ENCODE measurements at regions not wholly inside any gene's neighbourhood (a gene's known extent, or its start where the extent isn't known, plus 50 kb on each side); places are given as distances from the start of the nearest gene placed in this dataset.
"Not testable (repeated sequence)": the region's sequence is repeated elsewhere in the genome, so short reads cannot be mapped to it uniquely, and the experiment has no call there.

GRCh38 chr1:191520345-191520744 is 637.9 kb upstream of the RGS18 start:
- Mint-ChIP-seq H3K4me3 (no peak overlapping the region), H3K27ac (no peak overlapping the region), H3K36me3 (no peaks in the 10 kb centered on the region), H3K9me3 (peaks cover 6% of the 10 kb centered on the region), H3K27me3 (no peaks in the 10 kb centered on the region), H3K4me1 (no peaks in the 10 kb centered on the region)
- no peak for ATAC-seq

GRCh38 chr1:191525944-191526343 is 632.3 kb upstream of the RGS18 start:
- not testable (repeated sequence) for H3K27me3 Mint-ChIP-seq, H3K9me3 Mint-ChIP-seq, H3K4me1 Mint-ChIP-seq, ATAC-seq, H3K36me3 Mint-ChIP-seq, H3K4me3 Mint-ChIP-seq, H3K27ac Mint-ChIP-seq

GRCh38 chr1:191528275-191528674 is 630.0 kb upstream of the RGS18 start:
- Mint-ChIP-seq H3K4me1 (no peaks in the 10 kb centered on the region), H3K4me3 (no peak overlapping the region), H3K9me3 (peaks cover 11% of the 10 kb centered on the region), H3K36me3 (no peaks in the 10 kb centered on the region), H3K27me3 (no peaks in the 10 kb centered on the region), H3K27ac (no peak overlapping the region)
- no peak for ATAC-seq

- no peak for ATAC-seq
- H3K4me3 Mint-ChIP-seq, result no peak overlapping the region
- no peaks in the 10 kb centered on the region for H3K27me3 Mint-ChIP-seq
- H3K27ac Mint-ChIP-seq, result no peak overlapping the region
- H3K36me3 Mint-ChIP-seq, result no peaks in the 10 kb centered on the region
- peaks cover 8% of the 10 kb centered on the region for H3K9me3 Mint-ChIP-seq
- no peaks in the 10 kb centered on the region for H3K4me1 Mint-ChIP-seq
Measured at GRCh38 chr1:191530928-191531327, 627.3 kb upstream of the RGS18 start.

- Mint-ChIP-seq H3K27me3 (no peaks in the 10 kb centered on the region), H3K9me3 (peaks cover 10% of the 10 kb centered on the region), H3K36me3 (no peaks in the 10 kb centered on the region)
Measured at GRCh38 chr1:191533254-191533653, 625.0 kb upstream of the RGS18 start.

GRCh38 chr1:191536791-191537429 is 621.4 kb upstream of the RGS18 start:
- Mint-ChIP-seq H3K9me3 (peaks cover 7% of the 10 kb centered on the region), H3K4me1 (no peaks in the 10 kb centered on the region), H3K4me3 (no peak overlapping the region), H3K27me3 (no peaks in the 10 kb centered on the region), H3K27ac (no peak overlapping the region), H3K36me3 (no peaks in the 10 kb centered on the region)
- ATAC-seq, result no peak

More at GRCh38 chr1:191533254-191533653, 625.0 kb upstream of the RGS18 start:
- no peak overlapping the region for H3K4me3 Mint-ChIP-seq
- no peak overlapping the region for H3K27ac Mint-ChIP-seq
- ATAC-seq, result no peak
- H3K4me1 Mint-ChIP-seq, result no peaks in the 10 kb centered on the region

GRCh38 chr1:191541758-191542157 is 616.5 kb upstream of the RGS18 start:
- no peaks in the 10 kb centered on the region for H3K27me3 Mint-ChIP-seq

GRCh38 chr1:191542444-191542843 is 615.8 kb upstream of the RGS18 start:
- Mint-ChIP-seq H3K4me1 (no peaks in the 10 kb centered on the region), H3K4me3 (no peak overlapping the region), H3K36me3 (no peaks in the 10 kb centered on the region), H3K9me3 (peaks cover 4% of the 10 kb centered on the region), H3K27ac (no peak overlapping the region), H3K27me3 (no peaks in the 10 kb centered on the region)
- no peak for ATAC-seq

More at GRCh38 chr1:191541758-191542157, 616.5 kb upstream of the RGS18 start:
- peaks cover 8% of the 10 kb centered on the region for H3K9me3 Mint-ChIP-seq
- no peaks in the 10 kb centered on the region for H3K36me3 Mint-ChIP-seq
- no peak for ATAC-seq
- no peaks in the 10 kb centered on the region for H3K4me1 Mint-ChIP-seq
- no peak overlapping the region for H3K27ac Mint-ChIP-seq
- H3K4me3 Mint-ChIP-seq, result no peak overlapping the region

GRCh38 chr1:191546803-191547202 is 611.5 kb upstream of the RGS18 start:
- H3K27ac Mint-ChIP-seq, result no peak overlapping the region

GRCh38 chr1:191551019-191551418 is 607.2 kb upstream of the RGS18 start:
- no peak for ATAC-seq
- peaks cover 5% of the 10 kb centered on the region for H3K9me3 Mint-ChIP-seq
- no peak overlapping the region for H3K4me3 Mint-ChIP-seq
- no peaks in the 10 kb centered on the region for H3K36me3 Mint-ChIP-seq
- H3K27me3 Mint-ChIP-seq, result no peaks in the 10 kb centered on the region
- H3K4me1 Mint-ChIP-seq, result no peaks in the 10 kb centered on the region
- no peak overlapping the region for H3K27ac Mint-ChIP-seq

More at GRCh38 chr1:191546803-191547202, 611.5 kb upstream of the RGS18 start:
- Mint-ChIP-seq H3K27me3 (no peaks in the 10 kb centered on the region), H3K4me3 (no peak overlapping the region), H3K4me1 (no peaks in the 10 kb centered on the region), H3K36me3 (no peaks in the 10 kb centered on the region), H3K9me3 (peaks cover 9% of the 10 kb centered on the region)
- no peak for ATAC-seq

GRCh38 chr1:191558379-191558778 is 599.9 kb upstream of the RGS18 start:
- no peaks in the 10 kb centered on the region for H3K36me3 Mint-ChIP-seq
- no peak for ATAC-seq
- H3K27ac Mint-ChIP-seq, result no peak overlapping the region

GRCh38 chr1:191561276-191561675 is 597.0 kb upstream of the RGS18 start:
- ATAC-seq, result no peak
- Mint-ChIP-seq H3K4me1 (no peaks in the 10 kb centered on the region), H3K4me3 (no peak overlapping the region), H3K9me3 (peaks cover 9% of the 10 kb centered on the region), H3K36me3 (no peaks in the 10 kb centered on the region), H3K27me3 (no peaks in the 10 kb centered on the region), H3K27ac (no peak overlapping the region)

More at GRCh38 chr1:191558379-191558778, 599.9 kb upstream of the RGS18 start:
- Mint-ChIP-seq H3K9me3 (peaks cover 3% of the 10 kb centered on the region), H3K27me3 (no peaks in the 10 kb centered on the region), H3K4me1 (no peaks in the 10 kb centered on the region), H3K4me3 (no peak overlapping the region)

- ATAC-seq, result no peak
- H3K4me3 Mint-ChIP-seq, result no peak overlapping the region
- H3K27ac Mint-ChIP-seq, result no peak overlapping the region
- H3K9me3 Mint-ChIP-seq, result peaks cover 6% of the 10 kb centered on the region
- H3K4me1 Mint-ChIP-seq, result no peaks in the 10 kb centered on the region
- no peaks in the 10 kb centered on the region for H3K27me3 Mint-ChIP-seq
- no peaks in the 10 kb centered on the region for H3K36me3 Mint-ChIP-seq
Measured at GRCh38 chr1:191564275-191564674, 594.0 kb upstream of the RGS18 start.

- H3K36me3 Mint-ChIP-seq, result no peaks in the 10 kb centered on the region
- H3K4me1 Mint-ChIP-seq, result no peaks in the 10 kb centered on the region
- H3K9me3 Mint-ChIP-seq, result no peaks in the 10 kb centered on the region
- no peak overlapping the region for H3K27ac Mint-ChIP-seq
- no peak for ATAC-seq
- no peaks in the 10 kb centered on the region for H3K27me3 Mint-ChIP-seq
- no peak overlapping the region for H3K4me3 Mint-ChIP-seq
Measured at GRCh38 chr1:191572479-191572878, 585.8 kb upstream of the RGS18 start.

GRCh38 chr1:191575180-191575579 is 583.1 kb upstream of the RGS18 start:
- Mint-ChIP-seq H3K4me3 (no peak overlapping the region), H3K9me3 (peaks cover 7% of the 10 kb centered on the region), H3K4me1 (no peaks in the 10 kb centered on the region), H3K27me3 (no peaks in the 10 kb centered on the region), H3K36me3 (no peaks in the 10 kb centered on the region), H3K27ac (no peak overlapping the region)
- no peak for ATAC-seq

GRCh38 chr1:191575746-191576145 is 582.5 kb upstream of the RGS18 start:
- no peak for ATAC-seq
- peaks cover 11% of the 10 kb centered on the region for H3K9me3 Mint-ChIP-seq
- no peaks in the 10 kb centered on the region for H3K36me3 Mint-ChIP-seq
- no peak overlapping the region for H3K27ac Mint-ChIP-seq
- H3K4me3 Mint-ChIP-seq, result no peak overlapping the region
- H3K4me1 Mint-ChIP-seq, result no peaks in the 10 kb centered on the region
- H3K27me3 Mint-ChIP-seq, result no peaks in the 10 kb centered on the region

Measured in stimulated activated memory B cell treated with anti-CD40 and anti-IgM and Interleukin-4, amounts not matched to agents 10 μg/mL and 1 μg/mL and 100 μg/mL, for 72 hours (primary cell).